IMR-90 (cell line): ENCODE measurements at regions not wholly inside any gene's neighbourhood (a gene's known extent, or its start where the extent isn't known, plus 50 kb on each side); places are given as distances from the start of the nearest gene placed in this dataset.

Experiments used
- ATAC-seq: fragments of 200-7000 bp; cut with Tn5 transposase; 2 replicates; pipeline ENCODE4 v1.9.1; 2020; ENCODE audit warnings: low read depth, mild to moderate bottlenecking, moderate library complexity
- BruUV-seq: library from RNA; stranded (reverse); fragments of 400-500 nt; replicated peaks from 2 replicates; lab custom pipeline; 2021; lab: Mats Ljungman, UMichigan
- CTCF ChIA-PET: fragments of 300-600 bp; formaldehyde crosslinking; extraction: SDS; loops from one replicate; lab custom pipeline; 2021; ENCODE audit warnings: antibody characterized with exemption; lab: Yijun Ruan, JAX
- POLR2A ChIA-PET: fragments of 300-600 bp; sonication (Branson Sonifier 250); formaldehyde crosslinking; loops from one replicate; lab custom pipeline; 2022; ENCODE audit warnings: antibody characterized with exemption; ENCODE audit not compliant: unreplicated experiment; lab: Charles Lee
- DNase-seq: peaks from one replicate; pipeline ENCODE4 v3.0.0; 2013
- H2AFZ ChIP-seq: replicated peaks from 2 replicates; pipeline ENCODE3; 2013; ENCODE audit warnings: low read length, mild to moderate bottlenecking; ENCODE audit not compliant: poor library complexity
- H2AK5ac ChIP-seq: 2 replicates; pipeline ENCODE4 v1.6.1; 2013; ENCODE audit warnings: low read depth, low read length, inconsistent platforms
- H2AK9ac ChIP-seq: replicated peaks from 2 replicates; pipeline ENCODE3; 2013; ENCODE audit warnings: mild to moderate bottlenecking, low read depth, low read length, moderate library complexity; ENCODE audit not compliant: poor library complexity
- H2BK120ac ChIP-seq: 2 replicates; pipeline ENCODE4 v1.6.1; 2013; ENCODE audit warnings: low read depth, low read length, inconsistent platforms
- H2BK15ac ChIP-seq: 3 replicates; pipeline ENCODE4 v1.6.1; 2013; ENCODE audit warnings: low read depth, low read length, inconsistent platforms
- H2BK20ac ChIP-seq: 2 replicates; pipeline ENCODE4 v1.6.1; 2013; ENCODE audit warnings: low read depth, mild to moderate bottlenecking, inconsistent platforms, low read length, moderate library complexity
- H2BK5ac ChIP-seq: 2 replicates; pipeline ENCODE4 v1.6.1; 2013; ENCODE audit warnings: mild to moderate bottlenecking, low read depth, low read length, inconsistent platforms; ENCODE audit not compliant: poor library complexity, severe bottlenecking
- H3K14ac ChIP-seq: replicated peaks from 2 replicates; pipeline ENCODE4 v1.6.1; 2013; ENCODE audit warnings: low read depth, low read length, inconsistent platforms
- H3K18ac ChIP-seq: 2 replicates; pipeline ENCODE4 v1.6.1; 2013; ENCODE audit warnings: low read depth, low read length, control low read depth
- H3K23ac ChIP-seq: 2 replicates; pipeline ENCODE4 v1.6.1; 2013; ENCODE audit warnings: low read depth, low read length, inconsistent platforms
- H3K27ac ChIP-seq: 2 replicates; pipeline ENCODE4 v1.5.1; 2013; ENCODE audit warnings: mild to moderate bottlenecking, control low read depth, low read length; ENCODE audit not compliant: insufficient read depth
- H3K27me3 ChIP-seq: 2 replicates; pipeline ENCODE4 v1.6.1; 2013; ENCODE audit warnings: low read length; ENCODE audit not compliant: control insufficient read depth, insufficient read depth
- H3K36me3 ChIP-seq: 2 replicates; pipeline ENCODE4 v1.6.1; 2013; ENCODE audit warnings: low read length, mixed read lengths; ENCODE audit not compliant: control insufficient read depth, insufficient read depth
- H3K4ac ChIP-seq: 2 replicates; pipeline ENCODE4 v1.6.1; 2013; ENCODE audit warnings: low read depth, low read length, inconsistent platforms
- H3K4me1 ChIP-seq: 2 replicates; pipeline ENCODE4 v1.6.1; 2013; ENCODE audit warnings: low read length, mixed read lengths; ENCODE audit not compliant: control insufficient read depth, insufficient read depth
- H3K4me2 ChIP-seq: 2 replicates; pipeline ENCODE4 v1.6.1; 2013; ENCODE audit warnings: low read depth, mild to moderate bottlenecking, control low read depth, low read length, moderate library complexity
- H3K4me3 ChIP-seq: 2 replicates; pipeline ENCODE4 v1.5.1; 2013; ENCODE audit warnings: low read depth, mild to moderate bottlenecking, control low read depth, low read length, moderate library complexity; ENCODE audit not compliant: insufficient read depth
- H3K56ac ChIP-seq: 2 replicates; pipeline ENCODE4 v1.6.1; 2013; ENCODE audit warnings: low read length, inconsistent platforms; ENCODE audit not compliant: insufficient read depth; ENCODE audit errors: extremely low read depth
- H3K79me1 ChIP-seq, 2 experiments: 2 replicates each; pipeline ENCODE4 v1.6.1; 2013; ENCODE audit warnings: low read length in 2 of 2, inconsistent platforms in 1 of 2, low read depth in 1 of 2
- H3K9ac ChIP-seq: 2 replicates; pipeline ENCODE4 v1.6.1; 2013; ENCODE audit warnings: low read depth, low read length, control low read depth
- H3K9me1 ChIP-seq: 2 replicates; pipeline ENCODE4 v1.6.1; 2013; ENCODE audit warnings: low read length, inconsistent platforms; ENCODE audit not compliant: insufficient read depth
- H3K9me3 ChIP-seq: 2 replicates; pipeline ENCODE4 v1.6.1; 2013; ENCODE audit warnings: low read length; ENCODE audit not compliant: control insufficient read depth, insufficient read depth
- H4K20me1 ChIP-seq: 2 replicates; pipeline ENCODE4 v1.6.1; 2013; ENCODE audit warnings: low read length, inconsistent platforms; ENCODE audit not compliant: insufficient read depth
- H4K5ac ChIP-seq: 2 replicates; pipeline ENCODE4 v1.6.1; 2013; ENCODE audit warnings: mild to moderate bottlenecking, low read depth, low read length, control low read depth
- H4K8ac ChIP-seq, 2 experiments: 2 replicates each; pipeline ENCODE4 v1.6.1; 2013; ENCODE audit warnings: low read depth in 2 of 2, low read length in 2 of 2, control low read depth in 1 of 2, inconsistent platforms in 1 of 2
- H4K91ac ChIP-seq: 2 replicates; pipeline ENCODE4 v1.6.1; 2013; ENCODE audit warnings: low read depth, low read length, inconsistent platforms; ENCODE audit not compliant: insufficient read depth
- MAFK ChIP-seq: IDR thresholded peaks from 2 replicates; pipeline ENCODE4 v1.6.1; 2012; ENCODE audit warnings: low read depth, low read length, improper control_type of control experiment
- NFE2L2 ChIP-seq: fragments of 150-350 bp; IDR thresholded peaks from 2 replicates; pipeline ENCODE4 v1.6.1; 2016; ENCODE audit warnings: low read depth, mild to moderate bottlenecking, low read length
- POLR2A ChIP-seq: IDR thresholded peaks from 2 replicates; pipeline ENCODE4 v1.6.1; 2012; ENCODE audit warnings: mild to moderate bottlenecking, low read depth, low read length
- RAD21 ChIP-seq: IDR thresholded peaks from 2 replicates; pipeline ENCODE4 v1.6.1; 2012; ENCODE audit warnings: low read length, improper control_type of control experiment
- RCOR1 ChIP-seq: IDR thresholded peaks from 2 replicates; pipeline ENCODE4 v1.6.1; 2012; ENCODE audit warnings: mild to moderate bottlenecking, low read length, improper control_type of control experiment; ENCODE audit not compliant: insufficient replicate concordance
- RFX5 ChIP-seq: IDR thresholded peaks from 2 replicates; pipeline ENCODE4 v1.8.0; 2012; ENCODE audit warnings: low read depth, mild to moderate bottlenecking, low read length, moderate library complexity
- SMC3 ChIP-seq: fragments of 150-350 bp; IDR thresholded peaks from 2 replicates; pipeline ENCODE4 v1.6.1; 2016; ENCODE audit warnings: low read depth, mild to moderate bottlenecking, antibody characterized with exemption, low read length, moderate library complexity
- WGBS, 2 experiments: methylation state at CpG; one replicate each; pipeline versions ENCODE4 v1.1.5 to v1.1.7; 2013; ENCODE audit warnings: missing lambda C conversion rate in 2 of 2; ENCODE audit not compliant: insufficient read length in 1 of 2; ENCODE audit errors: extremely low coverage in 2 of 2; 5-methylcytosine and 5-hydroxymethylcytosine counted together
- dilution Hi-C: fragments of 300-500 bp; cut with HindIII; formaldehyde crosslinking; loops from one replicate; pipeline ENCODE4 v1.14.3; 2018; ENCODE audit warnings: low sequenced_read_pairs; ENCODE audit not compliant: unreplicated experiment
- in situ Hi-C: fragments of 300-500 bp; cut with MboI; formaldehyde crosslinking; loops from 3 replicates; pipeline ENCODE4 v1.14.3; 2019; ENCODE audit warnings: low sequenced_read_pairs, inconsistent platforms, mixed read lengths
- intact Hi-C: fragments of 100-400 bp; cut with micrococcal nuclease; formaldehyde crosslinking; loops from 2 replicates; pipeline ENCODE4 v1.10.0; 2022

DNA sequence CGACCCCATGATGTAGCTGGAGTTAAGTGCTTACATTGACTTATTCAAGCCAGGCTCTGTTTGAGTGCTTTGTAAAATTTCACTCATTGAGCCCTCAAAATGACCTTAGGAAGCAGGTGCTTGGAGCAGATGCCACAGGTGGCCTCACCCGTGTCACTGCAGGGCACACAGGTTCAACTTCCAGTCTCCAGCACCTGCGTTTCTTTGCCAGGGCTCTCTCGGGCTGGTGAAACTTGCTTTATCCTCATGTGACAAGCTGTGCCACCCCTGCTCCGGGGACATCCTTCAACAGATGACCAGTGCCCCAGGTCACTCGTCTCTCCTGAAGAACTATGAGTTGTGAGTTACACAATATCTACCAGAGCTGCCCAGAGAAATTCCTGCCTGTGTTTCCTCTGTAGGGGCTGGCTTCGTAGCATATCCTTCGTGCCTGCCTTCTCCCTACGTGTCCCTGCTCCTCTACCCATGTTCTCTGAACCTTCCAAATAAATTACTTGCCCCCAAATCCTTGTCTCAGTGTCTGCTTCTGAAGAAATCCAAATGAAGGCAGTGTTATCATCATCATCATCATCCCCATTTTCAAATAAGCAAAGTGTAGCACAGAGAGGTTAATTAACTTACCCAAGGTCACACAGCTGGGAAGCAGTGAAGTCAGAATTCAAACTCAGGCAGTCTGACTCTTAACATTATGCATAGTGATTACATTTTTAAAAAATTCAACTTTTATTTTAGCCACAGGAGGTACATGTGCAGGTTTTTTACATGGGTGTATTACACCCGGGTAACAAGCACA is 352.5 kb downstream of the NPIPA8 start:
- no peak overlapping the region for H3K27ac ChIP-seq
- in situ Hi-C loops (no loop called here), intact Hi-C loops (no loop called here), dilution Hi-C loops (no loop called here)
- H3K9me3 ChIP-seq = peaks cover 7% of the 10 kb centered on the region; the same call in 1 of the 2 replicates
- CTCF ChIA-PET = no interaction called here
- H2AK9ac ChIP-seq = no peak overlapping the region
- H3K4me3 ChIP-seq = no peak overlapping the region
- no peak overlapping the region for H3K4me2 ChIP-seq
- no peak overlapping the region for H3K23ac ChIP-seq
- no peaks in the 10 kb centered on the region for H3K4me1 ChIP-seq
- H2AK5ac ChIP-seq = no peak overlapping the region
- no peaks in the 10 kb centered on the region for H3K9me1 ChIP-seq
- no peak overlapping the region for H3K56ac ChIP-seq
- H2AFZ ChIP-seq = no peak overlapping the region
- no peaks in the 10 kb centered on the region for H4K20me1 ChIP-seq
- no peak overlapping the region for H2BK5ac ChIP-seq
- no peak overlapping the region for H2BK20ac ChIP-seq
- H3K14ac ChIP-seq = no peak overlapping the region
- no peaks in the 10 kb centered on the region for H3K27me3 ChIP-seq
- no peak for DNase-seq
- no peaks in the 10 kb centered on the region for H3K79me1 ChIP-seq
- no peak overlapping the region for H3K4ac ChIP-seq
- WGBS, 2 experiments = 71% methylated on average over 1 of the region's 10 CpGs; no CpG with 5 or more reads in 1 of the 2 experiments
- no peaks in the 10 kb centered on the region for H3K36me3 ChIP-seq
- H4K8ac ChIP-seq = no peak overlapping the region
- BruUV-seq = no TSS peak
- ATAC-seq = no peak
- H2BK120ac ChIP-seq = no peak overlapping the region
- TF ChIP-seq RAD21 (no peak), SMC3 (no peak), RCOR1 (no peak), RFX5 (no peak), POLR2A (no peak), MAFK (no peak), NFE2L2 (no peak)
- no peak overlapping the region for H2BK15ac ChIP-seq
- H4K91ac ChIP-seq = no peak overlapping the region
- POLR2A ChIA-PET = no interaction called here
- H3K9ac ChIP-seq = no peak overlapping the region
- H4K5ac ChIP-seq = no peak overlapping the region
- H3K18ac ChIP-seq = no peak overlapping the region
